Heart right ventricle (tissue), 16 donors: ENCODE measurements at regions not wholly inside any gene's neighbourhood (a gene's known extent, or its start where the extent isn't known, plus 50 kb on each side); places are given as distances from the start of the nearest gene placed in this dataset.

Experiments
- ATAC-seq, 8 donors: fragments of 200-7000 bp; cut with Tn5 transposase; one replicate each; pipeline ENCODE4 v1.9.1; 2020; ENCODE audit warnings: mild to moderate bottlenecking in 8 of 8, moderate library complexity in 8 of 8, moderate number of reproducible peaks in 1 of 8
- DNase-seq, 2 donors: peaks; one replicate each; pipeline ENCODE4 v3.0.0-alpha.2; 2020
- H3K27ac ChIP-seq, 10 donors: fragments of 200-600 bp; sonication (generic) in 2 of 10; one replicate each; pipeline versions ENCODE4 v1.5.0 to v1.8.0; 2020 to 2022; ENCODE audit warnings: mild to moderate bottlenecking in 3 of 10
- H3K27me3 ChIP-seq, 7 donors: fragments of 200-600 bp; one replicate each; pipeline ENCODE4 v1.8.0; 2021 to 2022; ENCODE audit warnings: mild to moderate bottlenecking in 2 of 7
- H3K36me3 ChIP-seq, 9 donors: fragments of 200-600 bp; sonication (generic) in 1 of 9; one replicate each; pipeline versions ENCODE4 v1.5.0 to v1.8.0; 2020 to 2022; ENCODE audit warnings: mild to moderate bottlenecking in 2 of 9
- H3K4me1 ChIP-seq, 9 donors: fragments of 200-600 bp; sonication (generic) in 1 of 9; one replicate each; pipeline versions ENCODE4 v1.5.0 to v1.8.0; 2020 to 2022; ENCODE audit warnings: mild to moderate bottlenecking in 4 of 9
- H3K4me3 ChIP-seq, 10 donors: fragments of 200-600 bp; sonication (generic) in 2 of 10; one replicate each; pipeline versions ENCODE4 v1.5.0 to v1.8.0; 2020 to 2022; ENCODE audit warnings: mild to moderate bottlenecking in 7 of 10, moderate library complexity in 2 of 10
- H3K9me3 ChIP-seq, 11 donors: fragments of 200-600 bp in 10 of 11; sonication (generic) in 2 of 11; one replicate each; pipeline versions ENCODE4 v1.5.0 to v1.8.0; 2013 to 2022; ENCODE audit warnings: mild to moderate bottlenecking in 2 of 11, control low read depth in 1 of 11, moderate library complexity in 1 of 11
- CTCF ChIP-seq, 9 donors: fragments of 200-600 bp; sonication (generic) in 2 of 9; IDR thresholded peaks; one replicate each; pipeline versions ENCODE4 v1.5.0 to v1.8.0; 2021 to 2022; ENCODE audit warnings: antibody characterized with exemption in 9 of 9, mild to moderate bottlenecking in 5 of 9, moderate library complexity in 1 of 9
- WGBS, 2 donors: extraction: QIAGEN DNeasy Blood & Tissue Kit; methylation state at CpG; one replicate each; pipeline ENCODE4 v1.1.7; 2013; ENCODE audit warnings: inconsistent platforms in 1 of 2; 5-methylcytosine and 5-hydroxymethylcytosine counted together
- intact Hi-C, 10 donors: fragments of 100-400 bp; cut with DNase I; formaldehyde crosslinking; loops; one replicate each; pipeline versions ENCODE4 v1.11.1 to v1.14.2; 2022
- donor health status: Arrhythmogenic right ventricular cardiomyopathy.
- donor health status: ischemic (EF 13 %, LVEDD 7.1; RV severe dilation, severe dysfunction).
- donor health status: healthy with polysubstance abuse.
- donor health status: DM: no; HTN: yes; CAD: no.
- donor health status: DM: no; HTN: no; CAD: no.
- donor health status: ischemic (EF 25% LVEDD 6.9; RV normal size, moderate dysfunction).
- donor health status: ischemic (EF 25% LVEDD 5.7; RV mildly dilated, moderate dysfunction).
- donor health status: healthy.
- donor health status: DM: yes; HTN: yes; CAD: no.
- donor health status: Ischemic cardiomyopathy.
- donor health status: ischemic (EF 35%, LVEDD 5.7; RV mildly dilated, moderate dysfunction).
- donor health status: nonischemic (EF 11% LVEDD 7.7; RV severe dilation, severe dysfunction).
- donor health status: DM: yes; HTN: yes; CAD: no.
- donor health status: PGD.
- donor health status: ischemic (EF 29% LVEDD 5.4; RV normal size, mild dysfunction).
- donor health status: nonischemic (EF 23%, LVEDD 6.1; RV moderate dilation, normal function).

- Histone ChIP-seq H3K4me3 (no peak overlapping the region), H3K9me3 (peaks cover 0 to 5% (median 0%) of the 10 kb centered on the region in 11 donors), H3K4me1 (no peaks in the 10 kb centered on the region), H3K36me3 (no peaks in the 10 kb centered on the region), H3K27me3 (no peaks in the 10 kb centered on the region), H3K27ac (peak overlapping the region in 3 of 10 donors; percentile 31 to 54 (median 53))
- ATAC-seq, result peak in 4 of 8 donors; percentile 56 to 84 (median 71)
- no peak for TF ChIP-seq CTCF (IDR thresholded peaks at IDR 0.05)
- intact Hi-C loops, result no loop called here
- DNase-seq, result peak in 1 of 2 donors; percentile 2
- WGBS, 2 donors, result 17 to 24% methylated on average over 2 of the region's 2 CpGs
Observed at GRCh38 chrX:143455046-143455445, 62.2 kb downstream of the SPANXN3 start.

GRCh38 chrX:143437439-143437838 is 79.8 kb downstream of the SPANXN3 start:
- intact Hi-C loops, result no loop called here

GRCh38 chrX:143435916-143436315 is 81.4 kb downstream of the SPANXN3 start:
- TF ChIP-seq CTCF (IDR thresholded peaks at IDR 0.05), result no peak
- 85 to 92% methylated on average over 2 of the region's 2 CpGs for WGBS, 2 donors
- H3K4me1 ChIP-seq, result no peaks in the 10 kb centered on the region
- intact Hi-C loops, result no loop called here
- no peaks in the 10 kb centered on the region for H3K9me3 ChIP-seq
- no peak overlapping the region for H3K4me3 ChIP-seq
- no peaks in the 10 kb centered on the region for H3K36me3 ChIP-seq
- no peak for DNase-seq
- no peak overlapping the region for H3K27ac ChIP-seq
- no peaks in the 10 kb centered on the region for H3K27me3 ChIP-seq
- no peak for ATAC-seq

More at GRCh38 chrX:143437439-143437838, 79.8 kb downstream of the SPANXN3 start:
- H3K27ac ChIP-seq, result no peak overlapping the region
- H3K4me3 ChIP-seq, result no peak overlapping the region
- peak in 7 of 9 donors; percentile 20 to 51 (median 42) for TF ChIP-seq CTCF (IDR thresholded peaks at IDR 0.05)
- no peaks in the 10 kb centered on the region for H3K27me3 ChIP-seq
- H3K9me3 ChIP-seq, result peaks cover 0 to 13% (median 0%) of the 10 kb centered on the region in 11 donors
- ATAC-seq, result no peak
- H3K36me3 ChIP-seq, result no peaks in the 10 kb centered on the region
- no peaks in the 10 kb centered on the region for H3K4me1 ChIP-seq
- 8 to 14% methylated on average over 7 of the region's 7 CpGs for WGBS, 2 donors
- DNase-seq, result no peak

- no peak for TF ChIP-seq CTCF (IDR thresholded peaks at IDR 0.05)
- Histone ChIP-seq H3K4me1 (no peaks in the 10 kb centered on the region), H3K27me3 (no peaks in the 10 kb centered on the region), H3K36me3 (no peaks in the 10 kb centered on the region), H3K9me3 (no peaks in the 10 kb centered on the region), H3K27ac (no peak overlapping the region), H3K4me3 (no peak overlapping the region)
- 48 to 61% methylated on average over 4 of the region's 4 CpGs for WGBS, 2 donors
- ATAC-seq, result no peak
- intact Hi-C loops, result no loop called here
- no peak for DNase-seq
Observed at GRCh38 chrX:143429811-143430210, 87.5 kb downstream of the SPANXN3 start.
